Right renal cortex interstitium (tissue), 3 donors: ENCODE measurements at regions not wholly inside any gene's neighbourhood (a gene's known extent, or its start where the extent isn't known, plus 50 kb on each side); places are given as distances from the start of the nearest gene placed in this dataset.
A peak's percentile ranks its signal among the peaks of the same experiment; 100 is the strongest.
"Not testable (repeated sequence)": the region's sequence is repeated elsewhere in the genome, so short reads cannot be mapped to it uniquely, and the experiment has no call there.

ENCODE experiments used
- DNase-seq, 3 donors: peaks; one replicate each; pipeline ENCODE4 v3.0.0-alpha.2; 2013; ENCODE audit warnings: low read depth in 3 of 3, low spot score in 2 of 3

DNA sequence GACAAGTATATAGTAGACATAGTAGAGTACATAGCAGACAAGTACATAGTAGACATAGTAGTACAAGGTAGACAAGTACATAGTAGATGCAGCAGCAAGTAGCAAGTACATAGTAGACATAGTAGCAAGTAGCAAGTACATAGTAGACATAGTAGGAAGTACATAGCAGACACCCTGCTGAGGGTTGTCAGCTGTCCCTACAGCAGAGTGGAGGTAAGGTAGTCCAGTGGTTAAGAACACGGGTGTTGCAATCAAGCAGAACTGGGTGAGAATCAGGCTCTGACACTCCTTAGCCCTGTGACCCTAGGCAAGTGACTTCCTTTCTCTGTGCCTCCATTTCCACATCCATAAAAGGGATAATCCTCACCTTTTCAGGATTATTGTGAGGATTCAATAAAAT, 94.7 kb downstream of the NOG start:
- DNase-seq = no peak

DNA sequence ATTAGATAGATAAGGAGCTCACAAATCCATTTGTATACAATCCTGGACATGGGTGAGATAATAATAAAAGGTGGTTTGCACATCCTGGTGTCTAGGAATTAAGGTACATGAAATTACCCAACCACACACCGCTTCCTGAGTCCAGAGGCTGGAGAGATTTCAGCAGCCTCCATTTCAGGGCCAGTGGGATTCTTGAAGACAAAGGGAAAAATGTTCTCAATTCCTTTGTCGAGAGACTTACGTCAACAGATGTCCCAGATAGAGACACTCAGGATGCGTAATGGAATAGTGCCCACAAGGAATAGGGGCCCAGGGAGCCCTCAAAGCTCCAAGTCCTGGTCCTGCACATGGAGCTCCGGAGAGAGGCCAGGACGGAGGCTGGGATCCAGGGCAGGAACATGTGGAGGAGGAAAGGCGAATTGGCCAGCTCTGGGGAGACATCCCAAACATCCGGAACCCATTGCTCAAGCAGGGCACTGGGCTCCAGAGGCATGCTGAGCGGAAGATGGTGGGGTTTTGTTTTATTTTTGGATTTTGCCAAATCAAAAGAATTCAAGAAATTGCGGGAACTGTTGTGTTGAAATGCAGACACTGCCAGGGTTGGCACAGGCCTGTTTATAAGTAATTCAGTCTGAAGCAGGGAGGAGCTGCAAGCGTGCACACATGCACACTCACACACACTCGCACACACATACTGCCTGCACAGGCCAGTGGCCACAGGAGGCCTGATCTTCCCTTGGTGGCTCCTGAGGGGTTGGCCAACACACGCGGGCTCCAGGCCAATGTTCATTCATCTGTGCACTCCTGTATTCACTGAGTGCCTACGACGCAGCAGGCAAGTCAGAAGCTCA, 97.2 kb downstream of the NOG start:
- no peak for DNase-seq

- DNase-seq = no peak
These were observed 101.3 kb downstream of the NOG start for GRCh38 chr17:56694825-56695224.

DNA sequence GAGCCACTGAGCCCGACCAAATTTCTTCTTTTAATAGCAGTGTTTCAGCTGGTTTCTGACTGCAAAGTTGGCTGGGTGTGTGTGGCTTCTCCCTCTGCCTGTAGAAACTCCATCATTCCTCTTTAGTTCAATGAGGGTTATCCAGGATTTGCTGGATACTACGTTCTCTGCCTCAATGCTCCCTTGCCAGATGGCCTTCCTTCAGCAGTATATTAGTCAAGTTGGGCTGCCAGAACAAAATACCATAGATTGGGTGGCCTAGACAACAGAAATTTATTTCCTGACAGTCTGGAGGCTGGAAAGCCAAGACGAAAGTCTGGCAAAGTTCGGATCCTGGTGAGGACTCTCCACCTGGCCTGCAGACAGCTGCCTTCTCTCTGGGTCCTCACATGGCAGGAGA, 103.7 kb downstream of the NOG start:
- DNase-seq = no peak

DNA sequence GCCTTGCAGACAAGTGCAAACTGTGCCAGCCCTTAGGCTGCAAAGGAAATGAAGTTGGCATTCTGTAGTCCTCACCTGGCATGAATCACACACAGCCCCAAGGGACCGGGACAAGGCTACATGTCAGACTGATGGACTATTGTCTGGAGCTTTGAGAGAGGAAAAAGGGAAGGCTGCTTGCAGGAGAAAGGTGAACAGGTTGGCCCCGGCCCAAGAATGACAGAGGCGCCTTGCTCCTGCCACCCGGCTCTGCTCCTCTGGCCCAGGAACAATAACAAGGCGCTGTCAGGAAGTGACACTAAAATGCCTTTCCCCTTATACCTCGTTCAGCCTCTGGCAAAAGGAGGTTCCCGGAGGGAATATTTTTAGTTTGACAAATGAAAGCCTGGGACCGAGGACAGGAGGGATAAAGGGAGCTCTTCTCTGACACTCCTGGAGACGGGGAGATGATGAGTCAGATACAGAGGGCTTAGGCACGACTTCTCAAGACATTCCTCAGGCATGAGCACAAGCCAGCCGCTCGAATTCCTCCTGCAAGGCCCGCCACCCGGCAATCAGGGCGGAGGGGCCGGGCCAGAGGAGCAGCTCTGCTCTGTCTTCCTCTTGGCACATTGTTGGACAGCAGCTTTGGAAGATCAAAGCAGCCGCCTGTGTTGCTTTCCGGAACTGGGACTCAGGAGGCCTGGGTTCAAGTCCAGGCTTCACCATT, 105.8 kb downstream of the NOG start:
- DNase-seq = peak in 2 of 3 donors; percentile 23 to 46

- DNase-seq = no peak
These were observed 107.5 kb downstream of the NOG start for GRCh38 chr17:56700919-56701420.

DNA sequence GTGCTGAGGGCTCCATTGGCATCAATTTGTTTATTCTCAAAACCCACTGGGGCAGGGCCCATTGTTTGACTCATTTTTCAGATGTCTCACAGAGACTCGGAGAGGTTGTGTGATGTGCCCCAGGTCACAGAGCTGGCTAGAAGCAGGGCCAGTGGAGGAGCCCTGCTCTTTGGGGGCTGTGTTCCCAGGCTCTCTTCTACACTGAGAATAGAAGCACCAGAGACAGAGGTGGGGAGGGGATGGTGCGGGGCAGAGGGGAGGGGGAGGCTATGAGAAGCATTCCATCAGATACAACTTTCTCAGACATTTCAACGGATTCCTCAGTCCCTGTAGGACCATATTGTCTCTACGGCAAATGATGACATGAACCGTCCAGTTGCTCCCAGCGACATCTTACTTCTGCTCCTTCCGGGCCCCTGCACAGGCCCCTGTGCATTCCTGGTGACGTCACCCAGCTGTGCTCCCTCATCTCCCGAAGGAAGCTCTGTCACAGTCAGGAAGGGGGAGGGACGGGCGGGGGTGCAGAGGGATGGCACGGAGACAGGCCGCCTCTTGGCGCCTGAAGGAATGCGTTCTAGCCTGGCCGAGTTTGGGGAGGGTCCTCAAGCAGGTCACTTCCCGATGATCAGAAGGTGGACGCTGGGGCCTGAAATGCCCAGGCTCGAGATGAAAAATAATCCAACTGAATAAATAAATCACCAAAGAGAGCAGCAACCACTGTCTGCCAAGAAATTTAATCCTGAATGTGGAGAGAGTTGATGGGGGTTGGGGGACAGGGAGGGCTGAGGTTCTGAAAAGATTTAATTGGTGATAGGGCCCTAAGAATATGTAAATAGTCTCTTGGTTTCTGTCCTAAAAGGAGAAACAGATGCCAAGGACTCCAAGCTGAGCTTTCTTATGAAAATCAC, 114.1 kb downstream of the NOG start:
- DNase-seq = peak in 1 of 3 donors; percentile 51

- DNase-seq = no peak
These were observed 114.7 kb downstream of the NOG start for GRCh38 chr17:56708220-56708558.

- DNase-seq = no peak
These were observed 115.3 kb downstream of the NOG start for GRCh38 chr17:56708670-56709410.

DNA sequence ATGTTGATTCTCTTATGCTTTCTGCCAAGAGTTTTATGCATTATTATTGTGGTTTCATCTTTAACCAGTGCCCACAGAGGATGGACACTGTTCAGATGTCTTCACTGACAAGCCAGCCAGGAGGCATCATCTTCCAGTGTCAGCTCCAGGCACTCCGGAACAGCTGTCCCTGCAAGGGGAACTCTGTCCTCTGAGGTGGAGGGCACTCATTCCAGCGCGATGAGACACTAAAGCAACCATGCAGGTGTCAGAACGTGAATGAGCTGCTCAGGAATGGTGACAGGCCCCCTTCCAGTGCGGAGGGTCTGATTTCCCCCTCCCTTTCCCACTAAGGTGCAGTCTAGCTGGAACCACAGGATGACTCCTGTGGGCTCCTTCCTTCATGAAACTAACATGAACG, 117.5 kb downstream of the NOG start:
- DNase-seq = no peak

GRCh38 chr17:56715613-56716357, 117.9 kb downstream of the C17orf67 start:
- peak in 2 of 3 donors; percentile 72 to 75 for DNase-seq

GRCh38 chr17:56717471-56717870, 116.2 kb downstream of the C17orf67 start:
- DNase-seq = no peak

GRCh38 chr17:56718515-56718914, 115.2 kb downstream of the C17orf67 start:
- DNase-seq = no peak

- no peak for DNase-seq
These were observed 110.3 kb downstream of the C17orf67 start for GRCh38 chr17:56723421-56723820.

GRCh38 chr17:56724664-56725063, 109.1 kb downstream of the C17orf67 start:
- no peak for DNase-seq

DNA sequence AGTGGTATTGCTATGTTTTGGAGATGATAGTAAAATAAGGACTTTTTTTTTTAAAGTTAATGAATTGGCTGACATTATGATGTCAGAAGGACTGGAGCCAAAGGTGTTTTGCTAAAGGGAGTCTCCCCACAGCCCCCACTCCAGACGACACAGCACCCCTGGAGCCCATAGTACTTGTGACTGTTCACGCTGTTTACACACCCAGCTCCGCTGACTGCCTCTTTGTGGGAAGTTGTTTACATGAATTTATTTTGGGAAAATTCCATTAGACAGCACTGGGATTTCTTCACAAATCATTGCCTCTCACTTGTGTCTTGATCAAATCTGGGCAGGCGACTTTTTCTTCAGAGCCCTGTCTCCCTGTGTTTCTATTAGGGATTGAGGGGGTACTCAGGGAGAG, 108.6 kb downstream of the C17orf67 start:
- no peak for DNase-seq

DNA sequence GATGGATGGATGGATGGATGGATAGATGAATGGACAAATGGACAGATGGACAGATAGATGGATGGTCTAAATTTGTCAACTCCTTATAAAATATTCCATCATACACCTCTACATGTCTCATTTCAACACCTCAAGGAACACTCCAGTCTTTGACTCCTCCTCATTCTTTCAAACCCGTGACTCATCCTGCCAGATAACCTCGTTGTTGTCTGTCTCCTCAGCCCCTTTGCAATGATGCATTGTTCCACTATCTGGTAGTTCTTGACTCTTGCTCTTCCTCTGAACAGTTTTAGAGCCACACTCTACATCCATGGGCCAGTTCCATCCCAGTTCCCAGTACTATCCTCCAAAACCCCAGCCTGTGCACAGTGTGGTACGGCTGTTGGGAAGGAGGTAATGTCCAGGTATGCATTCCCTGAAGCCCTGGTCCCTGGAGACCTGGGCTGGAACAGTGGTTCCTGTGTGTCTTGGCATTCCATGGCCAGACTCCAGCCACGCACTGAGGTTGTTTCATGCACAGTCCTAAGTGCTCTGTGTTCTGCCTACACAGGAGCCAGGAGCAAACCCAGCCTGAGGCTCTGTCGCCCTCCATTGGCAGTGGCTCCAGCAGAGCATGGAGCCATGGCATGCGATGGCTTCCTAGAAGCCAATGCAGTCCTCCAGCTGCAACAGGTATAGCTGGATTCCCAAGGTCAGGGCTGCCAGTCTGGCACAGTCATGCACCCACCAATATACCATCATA, 105.7 kb downstream of the C17orf67 start:
- no peak for DNase-seq

GRCh38 chr17:56731096-56731495, 102.6 kb downstream of the C17orf67 start:
- not testable (repeated sequence) for DNase-seq

GRCh38 chr17:56733833-56734232, 99.9 kb downstream of the C17orf67 start:
- DNase-seq = no peak
